GM18502 (cell line): ENCODE measurements at regions not wholly inside any gene's neighbourhood (a gene's known extent, or its start where the extent isn't known, plus 50 kb on each side); places are given as distances from the start of the nearest gene placed in this dataset.
"Not testable (repeated sequence)": the region's sequence is repeated elsewhere in the genome, so short reads cannot be mapped to it uniquely, and the experiment has no call there.

Experiments
- ATAC-seq: cut with Tn5 transposase; IDR thresholded peaks from one replicate; pipeline ENCODE4 v1.9.1; 2021; ENCODE audit warnings: mild to moderate bottlenecking; ENCODE audit not compliant: unreplicated experiment, poor library complexity

- not testable (repeated sequence) for ATAC-seq
Measured at GRCh38 chr10:47711428-47711827, 52.0 kb downstream of the SYT15B start.

GRCh38 chr10:47710443-47710842 lies 52.9 kb downstream of the SYT15B start:
- ATAC-seq, result not testable (repeated sequence)

GRCh38 chr10:47705698-47706414 lies 57.5 kb downstream of the SYT15B start:
- ATAC-seq, result peak; percentile 97

GRCh38 chr10:47701285-47701684 lies 62.1 kb downstream of the SYT15B start:
- ATAC-seq, result not testable (repeated sequence)

GRCh38 chr10:47699854-47700253 lies 63.5 kb downstream of the SYT15B start:
- not testable (repeated sequence) for ATAC-seq

- not testable (repeated sequence) for ATAC-seq
Measured at GRCh38 chr10:47696170-47696569, 67.2 kb downstream of the SYT15B start.

- ATAC-seq, result not testable (repeated sequence)
Measured at GRCh38 chr10:47695149-47695548, 68.2 kb downstream of the SYT15B start.

- not testable (repeated sequence) for ATAC-seq
Measured at GRCh38 chr10:47690304-47690703, 73.1 kb downstream of the SYT15B start.

- ATAC-seq, result not testable (repeated sequence)
Measured at GRCh38 chr10:47683826-47684475, 79.4 kb downstream of the SYT15B start.

- ATAC-seq, result not testable (repeated sequence)
Measured at GRCh38 chr10:47681638-47681990, 81.8 kb downstream of the SYT15B start.

GRCh38 chr10:47680848-47681637 lies 82.3 kb downstream of the SYT15B start:
- ATAC-seq, result not testable (repeated sequence)

- ATAC-seq, result not testable (repeated sequence)
Measured at GRCh38 chr10:47676102-47676501, 87.3 kb downstream of the SYT15B start.

GRCh38 chr10:47675577-47675976 lies 87.8 kb downstream of the SYT15B start:
- not testable (repeated sequence) for ATAC-seq

- not testable (repeated sequence) for ATAC-seq
Measured at GRCh38 chr10:47673128-47673527, 90.3 kb downstream of the SYT15B start.

GRCh38 chr10:47670857-47671256 lies 92.5 kb downstream of the SYT15B start:
- not testable (repeated sequence) for ATAC-seq

GRCh38 chr10:47661955-47662577 lies 101.3 kb downstream of the SYT15B start:
- ATAC-seq, result not testable (repeated sequence)

GRCh38 chr10:47656732-47657131 lies 106.7 kb downstream of the SYT15B start:
- ATAC-seq, result not testable (repeated sequence)

GRCh38 chr10:47654161-47654560 lies 109.2 kb downstream of the SYT15B start:
- not testable (repeated sequence) for ATAC-seq

GRCh38 chr10:47648594-47648993 lies 114.8 kb downstream of the SYT15B start:
- ATAC-seq, result not testable (repeated sequence)

GRCh38 chr10:47647523-47648101 lies 115.8 kb downstream of the SYT15B start:
- not testable (repeated sequence) for ATAC-seq
